ENCODE measurements at regions not wholly inside any gene's neighbourhood (a gene's known extent, or its start where the extent isn't known, plus 50 kb on each side); places are given as distances from the start of the nearest gene placed in this dataset.

GRCh38 chr9:126226991-126227936 is 99.4 kb upstream of the MVB12B start:
- Histone ChIP-seq H3K36me3 (ENCODE audit: control insufficient read depth in 2 of 4, insufficient read depth in 4 of 4, low read length in 3 of 4) (no peaks in the 10 kb centered on the region), H2AK5ac (ENCODE audit: low read depth, low read length) (no peak overlapping the region), H2AFZ (ENCODE audit: low read length) (no peak overlapping the region), H3K23ac (ENCODE audit: insufficient read length) (no peak overlapping the region), H3K79me2 (ENCODE audit: control insufficient read depth in 1 of 2, insufficient read depth in 2 of 2, low read length in 2 of 2) (no peaks in the 10 kb centered on the region), H3K56ac (replicated peaks; ENCODE audit: insufficient read length, low read depth, low read length) (no peak overlapping the region), H3K4me2 (ENCODE audit: insufficient read depth in 1 of 2, low read depth in 2 of 2, low read length in 2 of 2) (no peak overlapping the region), H2BK12ac (ENCODE audit: low read depth, low read length) (no peak overlapping the region), H2BK15ac (ENCODE audit: low read length) (no peak overlapping the region), H3K23me2 (ENCODE audit: low read depth, low read length) (no peaks in the 10 kb centered on the region), H3K27me3 (replicated peaks in 1 of 4; ENCODE audit: control insufficient read depth in 3 of 4, extremely low read depth in 1 of 4, insufficient read depth in 3 of 4, low read length in 3 of 4) (peaks cover 0 to 25% (median 7%) of the 10 kb centered on the region in 4 experiments; a peak in 5 of 7 replicates), H3K27ac (ENCODE audit: low read depth, low read length) (no peak overlapping the region), H3K14ac (ENCODE audit: insufficient read length) (no peak overlapping the region), H4K91ac (replicated peaks; ENCODE audit: insufficient read length, low read length) (no peak overlapping the region), H4K5ac (ENCODE audit: insufficient read length, low read depth, low read length) (no peak overlapping the region), H4K8ac (ENCODE audit: extremely low read depth, insufficient read depth, low read length) (no peak overlapping the region), H2BK20ac (ENCODE audit: low read length) (no peak overlapping the region), H4K20me1 (replicated peaks in 1 of 2; ENCODE audit: control insufficient read depth in 1 of 2, insufficient read depth in 2 of 2, low read length in 2 of 2) (no peaks in the 10 kb centered on the region), H3K4me3 (ENCODE audit: extremely low read depth in 1 of 4, insufficient read depth in 2 of 4, low read depth in 3 of 4, low read length in 4 of 4) (no peak overlapping the region), H2BK120ac (replicated peaks; ENCODE audit: low read depth, low read length) (no peak overlapping the region), H2BK5ac (ENCODE audit: low read depth, low read length) (no peak overlapping the region), H3K9ac (replicated peaks in 1 of 4; ENCODE audit: extremely low read depth in 1 of 4, low read depth in 3 of 4, low read length in 3 of 4) (no peak overlapping the region), H3K9me3 (ENCODE audit: insufficient read depth in 2 of 2, low read depth in 1 of 2, low read length in 1 of 2) (no peaks in the 10 kb centered on the region), H3K18ac (ENCODE audit: extremely low read depth, low read length) (no peak overlapping the region), H3K79me1 (ENCODE audit: low read depth, low read length) (no peaks in the 10 kb centered on the region), H3K4ac (replicated peaks; ENCODE audit: insufficient read length, low read depth, low read length) (no peak overlapping the region), H3K4me1 (replicated peaks in 1 of 4; ENCODE audit: control insufficient read depth in 3 of 4, insufficient read depth in 4 of 4, low read length in 3 of 4) (peaks cover 0 to 6% (median under 1%) of the 10 kb centered on the region in 4 experiments; a peak in 4 of 7 replicates)
- FAIRE-seq = no peak
- ChIA-PET CTCF (ENCODE audit: partially characterized antibody) (interaction anchor here (0.5 to 1.2 kb wide), 10 partner anchors 14 to 801 kb away, joined by 3 read pairs; no protein-coding TSS in a partner anchor), POLR2A (ENCODE audit: partially characterized antibody) (interaction anchor here (1.0 kb wide), 1 partner anchor 80 kb away, joined by 3 read pairs; no protein-coding TSS in a partner anchor)
- WGBS, 2 experiments (ENCODE audit: extremely low coverage in 1 of 2, insufficient coverage in 1 of 2, insufficient read length in 1 of 2, insufficient replicate concordance in 2 of 2, low coverage in 1 of 2, low lambda C conversion rate in 2 of 2, missing lambda C conversion rate in 1 of 2) = 89% methylated on average over 27 of the region's 27 CpGs; no CpG with 5 or more reads in 1 of the 2 experiments
- DNase-seq (ENCODE audit: low read depth in 1 of 2, low spot score in 2 of 2) = no peak
- TF ChIP-seq SIRT6 (IDR thresholded peaks at IDR 0.05; ENCODE audit: low read length) (no peak), FOSL1 (IDR thresholded peaks at IDR 0.05; ENCODE audit: insufficient read depth, low read depth, low read length) (no peak), SP2 (IDR thresholded peaks at IDR 0.05; ENCODE audit: low read length) (no peak), PHF8 (conservative IDR thresholded peaks at IDR 0.05; ENCODE audit: low read depth, low read length) (no peak), ATF3 (IDR thresholded peaks at IDR 0.05; ENCODE audit: insufficient read depth, low read depth, low read length) (no peak), CREB1 (IDR thresholded peaks at IDR 0.05) (no peak), GABPA (IDR thresholded peaks at IDR 0.05; ENCODE audit: borderline replicate concordance, insufficient read depth, low read length) (no peak), SUZ12 (IDR thresholded peaks at IDR 0.05; ENCODE audit: low read length) (no peak), USF2 (IDR thresholded peaks at IDR 0.05; ENCODE audit: low read length) (no peak), HDAC2 (IDR thresholded peaks at IDR 0.05; ENCODE audit: borderline replicate concordance in 1 of 2, low read depth in 2 of 2, low read length in 2 of 2) (no peak)
